Stimulated activated CD4-positive, alpha-beta T cell treated with anti-CD3 and anti-CD28 coated beads, Interleukin-1b, Interleukin-23, amount 100 ng/mL, for 48 hours (primary cell): ENCODE measurements at regions not wholly inside any gene's neighbourhood (a gene's known extent, or its start where the extent isn't known, plus 50 kb on each side); places are given as distances from the start of the nearest gene placed in this dataset.
"Not testable (repeated sequence)": the region's sequence is repeated elsewhere in the genome, so short reads cannot be mapped to it uniquely, and the experiment has no call there.

Experiments
- DNase-seq: peaks from one replicate; pipeline ENCODE4 v3.0.0-alpha.2; 2020

DNA sequence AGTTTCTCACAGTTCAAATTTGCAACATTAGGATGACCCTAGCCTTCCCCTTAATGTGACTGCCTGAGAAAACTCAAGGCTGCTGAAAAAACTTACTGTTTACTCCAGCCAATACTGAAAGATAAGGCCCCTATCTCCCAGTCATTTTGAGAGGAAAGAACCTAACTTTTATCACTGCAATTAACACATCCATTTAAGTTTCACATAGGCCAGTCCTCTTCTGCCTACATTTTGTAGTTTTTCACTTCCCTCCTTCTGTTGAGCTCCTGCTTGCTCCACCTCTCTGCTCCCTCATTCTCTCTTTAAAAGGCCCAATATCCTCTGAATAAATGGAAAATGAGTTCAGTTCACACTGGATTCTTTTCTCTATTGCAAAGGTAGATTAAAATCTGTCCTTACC is 1996.2 kb upstream of the FLRT2 start:
- no peak for DNase-seq

DNA sequence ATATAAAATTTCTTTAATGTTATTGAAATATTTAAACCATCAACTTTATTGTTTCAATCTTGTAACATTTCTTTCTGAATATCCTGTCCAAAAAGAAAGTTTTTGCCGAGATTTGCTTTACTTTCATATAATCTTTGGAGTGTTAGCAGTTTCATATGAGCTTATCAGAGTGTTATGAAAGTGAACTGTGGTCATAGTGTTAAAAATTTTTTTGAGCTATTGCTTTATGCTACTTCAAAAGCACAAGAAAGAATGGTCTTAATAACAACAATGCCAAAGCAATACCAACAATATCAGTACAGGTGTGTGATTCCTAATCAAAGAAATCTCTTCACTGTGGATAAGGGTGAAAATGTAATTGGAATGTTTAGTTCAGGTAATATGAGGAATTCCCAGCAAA is 1994.9 kb upstream of the FLRT2 start:
- DNase-seq: no peak

GRCh38 chr14:83535444-83535843 is 1994.5 kb upstream of the FLRT2 start:
- no peak for DNase-seq

GRCh38 chr14:83541147-83541546 is 1988.8 kb upstream of the FLRT2 start:
- DNase-seq: no peak

DNA sequence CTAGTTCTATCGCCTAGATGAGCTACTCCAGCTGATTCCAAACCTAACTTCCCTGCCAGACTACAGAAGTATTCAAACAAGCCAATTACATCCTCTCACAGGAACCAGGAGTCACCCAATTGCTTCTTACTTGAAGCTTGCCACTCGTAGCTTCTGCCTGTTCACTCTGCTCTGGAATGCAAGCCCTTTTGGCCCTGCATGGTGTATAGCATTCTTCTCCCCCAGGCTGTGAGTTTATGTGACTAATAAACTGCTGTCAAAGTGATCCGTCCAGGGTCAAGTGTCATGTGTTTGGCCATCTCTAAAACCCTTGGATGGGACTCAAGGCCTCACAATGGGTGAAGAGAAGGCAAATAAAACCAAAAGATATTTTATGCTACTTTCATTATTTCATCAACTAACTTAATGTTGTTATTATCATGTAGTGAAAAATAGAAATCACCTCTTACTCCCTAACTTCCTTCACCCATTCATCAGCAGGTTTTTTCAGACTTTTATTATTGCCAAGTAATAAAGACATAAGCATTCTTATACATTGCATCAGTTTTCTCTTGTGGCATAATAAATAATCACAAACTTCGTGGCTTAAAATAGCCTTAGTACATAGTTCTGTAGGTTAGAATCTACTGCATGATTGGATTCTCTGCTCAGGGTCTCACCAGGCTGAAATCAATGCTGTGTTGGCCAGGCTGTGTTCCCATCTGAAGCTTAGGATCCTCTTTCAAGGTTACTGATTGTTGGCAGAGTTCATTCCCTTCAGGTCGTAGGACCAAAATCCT is 1981.7 kb upstream of the FLRT2 start:
- no peak for DNase-seq

GRCh38 chr14:83556065-83556464 is 1973.9 kb upstream of the FLRT2 start:
- DNase-seq: no peak

DNA sequence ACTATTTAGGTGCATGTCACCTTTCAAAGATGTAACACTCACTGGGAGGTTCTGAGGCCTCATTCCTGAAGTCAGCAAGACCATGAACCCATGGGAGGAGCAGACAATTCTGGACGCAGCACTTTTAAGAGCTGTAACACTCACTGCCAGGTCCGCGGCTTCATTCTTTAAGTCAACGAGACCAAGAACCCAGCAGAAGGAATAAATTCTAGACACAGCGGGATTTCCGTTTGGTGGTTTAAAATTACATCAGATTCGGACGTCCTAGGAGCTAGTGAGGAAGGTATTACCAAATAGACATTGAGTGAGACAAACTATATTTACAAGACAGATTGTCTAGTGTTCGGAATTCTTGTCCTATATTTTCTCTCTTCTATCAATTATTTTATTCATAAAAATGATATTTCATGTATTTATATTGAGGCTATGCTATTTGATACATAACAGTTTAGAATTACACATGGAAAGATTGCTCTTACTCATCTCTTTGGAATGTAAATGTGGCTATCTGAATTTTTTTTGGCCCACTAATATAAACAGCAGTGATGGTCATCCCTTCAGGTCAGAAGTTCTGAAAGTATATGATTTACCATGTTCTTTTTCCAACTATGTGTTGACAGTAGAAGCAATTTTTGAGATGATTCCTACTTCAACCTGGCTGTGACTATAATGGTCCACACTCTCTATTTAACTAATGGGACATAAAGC is 1973.0 kb upstream of the FLRT2 start:
- no peak for DNase-seq

GRCh38 chr14:83558946-83559345 is 1971.0 kb upstream of the FLRT2 start:
- no peak for DNase-seq

- DNase-seq: no peak
Observed at GRCh38 chr14:83559721-83560120, 1970.2 kb upstream of the FLRT2 start.

DNA sequence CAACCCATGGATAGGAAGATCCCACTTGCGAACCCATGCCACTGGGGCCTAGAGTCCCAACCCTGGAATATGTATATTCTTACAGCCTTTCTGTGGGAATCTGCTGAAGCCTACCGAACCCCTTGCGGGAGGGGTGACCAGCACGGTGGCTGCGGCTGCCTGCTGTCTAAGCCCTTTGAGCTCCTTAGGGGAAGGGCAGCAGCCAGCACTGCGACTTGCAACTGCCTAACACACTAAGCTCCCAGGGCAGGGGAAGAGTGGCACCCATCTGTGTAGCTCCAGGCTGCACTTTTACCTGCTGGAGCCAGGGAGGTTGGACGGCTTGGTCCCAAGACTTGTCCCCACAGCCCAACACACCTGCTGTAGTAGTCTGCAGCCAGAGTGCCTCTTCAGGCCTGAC is 1968.7 kb upstream of the FLRT2 start:
- DNase-seq: no peak

GRCh38 chr14:83566567-83566966 is 1963.4 kb upstream of the FLRT2 start:
- no peak for DNase-seq

DNA sequence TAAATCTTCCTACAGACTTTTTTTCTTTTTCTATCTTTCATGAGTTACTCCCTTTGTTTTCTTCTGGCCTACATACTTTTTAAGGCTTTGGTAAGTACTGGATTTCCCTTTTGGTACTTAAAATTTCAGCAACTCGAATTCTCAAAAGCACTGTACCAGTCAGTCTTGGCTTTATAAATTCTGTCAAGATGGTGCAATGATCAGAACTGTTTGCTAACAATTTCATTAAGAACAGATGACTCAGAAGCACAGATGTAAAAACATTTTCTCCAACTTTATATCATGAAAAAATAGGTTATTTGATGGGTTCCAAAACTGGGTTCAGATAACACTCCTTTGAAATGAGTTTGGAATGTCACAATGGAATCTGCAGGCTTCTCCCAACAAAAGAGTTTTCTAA is 1961.8 kb upstream of the FLRT2 start:
- no peak for DNase-seq

DNA sequence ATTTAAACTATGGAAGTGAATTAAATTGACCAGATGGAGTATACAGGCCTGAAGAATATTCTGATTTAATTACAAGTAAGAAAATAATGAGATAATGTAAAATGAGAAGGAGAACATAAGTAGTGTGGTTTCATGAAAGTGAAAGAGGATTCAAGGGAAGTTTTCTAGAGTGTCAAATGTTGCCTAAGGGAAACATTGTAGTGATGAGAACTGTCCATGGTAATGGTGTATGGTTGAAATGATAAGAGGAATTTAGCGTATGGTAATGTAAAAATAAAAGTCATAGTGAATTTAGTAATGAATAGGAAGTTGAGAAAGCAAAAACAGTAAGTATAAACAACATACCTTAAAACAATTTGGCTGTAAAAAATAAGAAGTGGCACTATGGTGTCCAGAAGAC is 1954.6 kb upstream of the FLRT2 start:
- no peak for DNase-seq

- DNase-seq: no peak
Observed at GRCh38 chr14:83583201-83583600, 1946.7 kb upstream of the FLRT2 start.

- no peak for DNase-seq
Observed at GRCh38 chr14:83594874-83595273, 1935.1 kb upstream of the FLRT2 start.

- no peak for DNase-seq
Observed at GRCh38 chr14:83607682-83608081, 1922.3 kb upstream of the FLRT2 start.

GRCh38 chr14:83611491-83611890 is 1918.5 kb upstream of the FLRT2 start:
- DNase-seq: no peak

DNA sequence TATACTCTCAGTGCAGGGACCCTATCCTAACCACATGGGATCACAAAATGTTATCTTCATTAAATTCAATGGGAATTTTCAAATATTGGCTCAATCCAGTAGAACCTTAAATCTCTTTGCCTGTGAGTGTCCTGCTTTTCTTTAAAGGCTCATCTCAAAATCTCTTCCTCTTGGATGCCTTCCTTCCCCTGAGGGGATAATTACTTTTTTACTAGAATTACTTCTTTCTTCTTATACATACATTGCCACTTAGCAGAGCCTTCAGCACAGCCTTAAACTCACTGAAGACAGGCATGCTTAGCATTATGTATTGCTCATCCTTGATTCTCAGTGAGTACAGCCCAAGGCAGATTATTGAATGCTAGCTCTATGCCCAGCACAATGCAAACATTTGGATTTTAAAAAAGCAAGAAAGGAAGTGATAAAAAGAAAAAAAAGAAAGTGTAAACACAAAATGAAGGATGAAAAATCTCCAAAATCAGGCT is 1918.0 kb upstream of the FLRT2 start:
- no peak for DNase-seq

DNA sequence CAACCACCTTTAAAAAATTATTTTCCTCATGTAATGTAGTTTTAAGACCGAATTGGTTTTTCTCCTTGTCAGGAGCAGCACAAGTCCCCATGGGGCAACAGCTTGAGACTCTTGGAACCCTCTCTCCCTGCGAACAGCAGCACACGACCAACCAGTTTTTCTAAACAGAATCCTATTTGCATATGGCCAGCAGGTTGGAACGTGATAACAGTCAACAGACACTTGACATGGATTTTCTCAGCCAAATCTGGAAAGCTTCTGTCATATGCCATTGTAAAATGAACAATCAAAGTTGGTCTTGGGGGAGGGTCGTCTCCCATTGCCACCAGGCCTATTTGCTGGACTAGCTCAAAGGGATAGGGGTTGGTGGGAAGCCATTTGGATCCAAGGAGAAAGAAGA is 1915.0 kb upstream of the FLRT2 start:
- no peak for DNase-seq

GRCh38 chr14:83624541-83624940 is 1905.4 kb upstream of the FLRT2 start:
- no peak for DNase-seq

GRCh38 chr14:83632375-83632774 is 1897.6 kb upstream of the FLRT2 start:
- DNase-seq: no peak

DNA sequence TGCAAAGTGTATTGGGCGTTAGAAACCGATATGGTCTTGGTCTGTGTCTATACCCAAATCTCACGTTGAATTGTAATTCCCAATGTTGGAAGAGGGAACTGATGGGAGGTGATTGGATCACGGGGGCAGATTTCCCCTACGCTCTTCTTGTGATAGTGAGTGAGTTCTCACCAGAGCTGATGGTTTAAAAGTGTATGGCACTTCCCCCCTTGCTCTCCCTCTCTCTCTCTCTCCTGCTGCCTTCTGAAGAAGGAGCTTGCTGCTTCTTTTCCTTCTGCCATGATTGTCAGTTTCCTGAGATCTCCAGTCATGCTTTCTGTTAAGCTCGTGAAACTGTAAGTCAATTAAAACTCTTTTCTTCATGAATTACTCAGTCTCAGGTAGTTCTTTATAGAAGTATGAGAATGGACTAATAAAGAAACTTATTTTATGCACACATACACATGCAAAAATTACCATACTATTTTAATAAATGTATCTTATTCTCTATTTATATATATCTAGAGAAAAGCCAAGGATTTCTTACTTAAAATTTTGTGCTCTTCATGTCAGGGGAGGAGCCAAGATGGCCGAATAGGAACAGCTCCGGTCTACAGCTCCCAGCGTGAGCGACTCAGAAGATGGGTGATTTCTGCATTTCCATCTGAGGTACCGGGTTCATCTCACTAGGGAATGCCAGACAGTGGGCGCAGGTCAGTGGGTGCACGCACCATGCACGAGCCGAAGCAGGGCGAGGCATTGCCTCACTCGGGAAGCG is 1891.0 kb upstream of the FLRT2 start:
- DNase-seq: no peak

GRCh38 chr14:83639505-83639875 is 1890.5 kb upstream of the FLRT2 start:
- not testable (repeated sequence) for DNase-seq

GRCh38 chr14:83646228-83646627 is 1883.7 kb upstream of the FLRT2 start:
- DNase-seq: no peak
